Inferior parietal cortex (tissue), 1 donor: ENCODE measurements at regions not wholly inside any gene's neighbourhood (a gene's known extent, or its start where the extent isn't known, plus 50 kb on each side); places are given as distances from the start of the nearest gene placed in this dataset.

ENCODE experiments used
- DNase-seq: peaks from one replicate; pipeline ENCODE4 v3.0.0-alpha.2; 2016; ENCODE audit errors: extremely low spot score

DNA sequence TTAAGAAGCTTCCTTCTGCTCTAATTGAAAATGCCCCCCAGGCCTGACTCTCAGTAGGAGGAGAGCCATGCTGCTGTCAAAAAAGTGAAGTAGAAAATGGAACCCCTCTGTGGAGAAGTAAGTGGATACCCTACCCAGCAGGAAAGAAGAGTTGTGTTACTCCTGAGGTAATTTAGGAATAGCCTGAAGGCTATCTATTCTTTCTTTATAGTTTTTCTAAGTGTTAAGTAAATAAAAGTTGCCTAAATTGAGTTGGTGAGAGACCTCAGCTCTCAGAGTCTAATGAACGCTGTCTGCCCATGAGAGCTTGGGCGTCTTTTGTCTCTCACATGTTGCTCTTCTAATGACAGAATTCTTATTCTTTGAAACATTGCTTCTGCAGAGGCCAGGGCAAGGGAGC, 116.2 kb downstream of the NSUN3 start:
- DNase-seq = no peak

DNA sequence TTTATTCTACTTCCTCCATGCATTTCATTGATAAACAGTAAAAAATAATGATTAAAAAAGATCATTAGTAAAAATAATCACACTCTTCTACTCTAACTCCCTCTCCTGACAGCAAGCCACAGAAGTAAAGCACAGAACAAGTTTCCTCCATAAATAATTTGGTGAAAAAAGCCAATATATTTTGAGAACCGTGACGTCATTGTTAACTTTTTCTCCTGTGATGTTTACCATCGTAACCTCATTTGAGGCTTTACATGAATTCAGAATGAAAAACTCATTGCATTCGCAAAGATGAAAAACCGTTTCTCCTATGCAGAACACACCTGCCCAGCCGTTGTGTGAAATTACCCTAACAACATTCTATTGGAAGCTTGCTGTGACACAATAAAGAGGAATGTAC, 120.7 kb downstream of the NSUN3 start:
- no peak for DNase-seq

DNA sequence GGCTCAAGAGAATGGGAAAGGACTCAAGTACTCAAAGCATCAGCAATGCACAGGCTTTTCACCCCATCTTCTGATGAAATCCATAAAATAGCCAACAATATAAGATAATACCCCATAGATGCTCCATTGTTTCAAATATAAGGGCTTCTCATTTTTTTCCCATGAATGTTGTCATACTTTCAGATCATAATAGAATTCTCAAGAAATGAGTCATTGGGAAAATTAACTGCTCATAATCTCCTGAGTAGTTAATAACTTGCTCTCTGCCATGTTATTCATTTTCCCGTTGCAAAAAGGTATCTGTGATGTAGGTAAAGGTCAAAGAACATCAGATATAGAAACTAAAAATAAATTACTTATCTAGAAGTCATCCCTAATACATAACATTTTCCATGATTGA, 121.9 kb downstream of the NSUN3 start:
- no peak for DNase-seq

DNA sequence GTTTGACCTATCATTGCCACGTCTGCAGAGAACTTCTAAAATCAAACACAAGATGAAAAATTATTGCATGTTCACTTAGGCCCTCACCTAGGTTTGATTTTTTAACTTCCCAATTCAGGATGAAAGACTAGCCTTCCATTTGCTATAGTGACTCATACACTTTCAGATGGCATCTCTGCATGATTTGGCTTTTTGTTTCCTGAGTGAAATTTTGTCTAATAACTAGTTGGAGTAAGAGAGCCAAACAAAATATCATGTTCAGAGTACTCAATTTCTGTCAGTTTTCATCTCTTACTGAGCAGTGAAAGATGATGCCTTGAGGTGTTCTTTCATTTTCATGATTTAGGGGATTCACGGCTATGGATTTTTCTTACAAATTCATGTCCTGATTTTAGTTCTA, 122.9 kb downstream of the NSUN3 start:
- no peak for DNase-seq

DNA sequence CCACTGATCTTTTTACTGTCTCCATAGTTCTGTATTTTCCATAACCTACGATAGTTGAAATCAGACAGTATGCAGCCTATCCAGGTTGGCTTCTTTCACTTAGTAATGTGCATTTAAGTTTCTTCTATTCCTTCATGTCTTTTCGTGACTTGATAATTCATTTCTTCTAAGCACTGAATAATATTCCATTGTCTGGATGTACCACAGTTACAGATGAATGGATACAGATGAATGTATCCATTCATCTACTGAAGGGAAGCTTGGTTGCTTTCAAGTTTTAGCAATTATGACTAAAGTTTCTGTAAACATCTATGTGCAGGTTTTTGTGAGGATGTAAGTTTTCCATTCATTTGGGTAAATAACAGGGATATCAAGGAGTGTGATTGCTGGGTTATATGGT, 124.8 kb downstream of the NSUN3 start:
- DNase-seq = no peak

DNA sequence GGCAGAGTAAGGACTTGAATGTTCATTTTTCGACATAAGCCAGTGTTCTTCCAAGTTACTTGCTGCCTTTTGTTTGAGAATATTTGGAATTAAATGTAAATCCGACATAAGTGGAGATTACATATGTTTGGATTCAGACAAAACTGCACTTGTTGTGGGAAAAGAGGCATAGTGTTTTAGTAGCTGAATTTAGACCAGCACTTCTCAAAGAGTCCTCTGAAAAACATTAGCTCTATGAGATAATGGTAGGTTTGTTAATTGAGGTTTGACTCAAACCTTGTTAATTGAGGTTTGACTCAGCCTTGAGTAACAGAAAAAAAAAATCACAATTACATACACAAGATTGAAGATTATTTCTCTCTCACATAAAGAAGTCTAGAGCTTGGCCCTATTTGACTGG, 132.5 kb downstream of the NSUN3 start:
- no peak for DNase-seq

DNA sequence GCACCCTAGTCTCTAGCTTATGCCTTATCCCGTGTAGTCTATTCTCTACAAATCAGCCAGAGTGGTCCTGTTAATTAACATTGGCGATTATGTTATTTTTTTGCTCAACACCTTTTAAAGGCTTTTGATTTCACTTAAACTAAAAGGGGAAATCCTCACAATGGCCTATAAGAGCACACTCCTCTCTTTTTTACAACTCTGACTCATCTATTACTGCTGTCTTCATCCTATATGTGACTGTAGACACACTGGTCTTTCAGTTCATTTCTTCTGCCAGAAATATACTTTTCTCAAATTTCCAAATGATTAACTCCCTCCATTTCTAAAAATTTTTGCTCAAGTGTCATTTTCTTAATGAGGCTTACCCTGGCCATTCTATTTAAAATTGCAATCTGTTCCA, 143.4 kb downstream of the NSUN3 start:
- DNase-seq = no peak

DNA sequence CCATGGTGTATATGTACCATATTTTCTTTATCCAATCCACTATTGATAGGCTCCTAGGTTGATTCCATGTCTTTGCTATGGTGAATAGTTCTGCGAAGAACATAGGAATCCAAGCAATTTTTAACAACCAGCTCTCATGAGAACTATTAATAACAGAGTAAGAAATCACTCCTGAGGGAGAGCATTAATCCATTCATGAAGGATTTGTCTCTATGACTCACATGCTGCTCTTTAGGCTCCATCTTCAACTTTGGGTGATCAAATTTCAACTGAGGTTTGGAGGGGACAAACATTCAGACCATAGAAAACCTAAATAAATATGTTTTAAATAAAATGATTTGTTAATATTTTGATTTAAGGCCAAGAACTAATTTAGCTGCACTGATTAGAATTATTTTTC, 147.4 kb downstream of the NSUN3 start:
- DNase-seq = no peak

DNA sequence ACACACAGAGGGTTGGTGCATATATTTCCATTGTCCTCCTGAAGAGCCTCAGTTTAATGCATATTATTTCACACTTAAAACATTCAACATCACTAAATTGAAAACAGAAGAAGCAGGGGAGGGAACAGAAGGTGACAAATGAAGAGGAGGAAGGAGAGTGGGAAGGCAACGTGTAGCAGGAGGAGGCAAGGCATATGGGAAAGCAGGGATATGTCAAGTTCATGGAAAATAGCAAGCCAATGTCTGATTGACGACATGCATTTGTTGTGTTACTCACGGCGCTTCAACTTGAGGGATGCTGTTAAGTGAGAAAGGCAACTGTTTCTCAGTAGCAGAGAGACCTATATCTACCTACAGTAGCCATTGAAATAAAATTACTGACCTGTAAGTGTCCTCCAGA, 154.5 kb downstream of the NSUN3 start:
- DNase-seq = no peak

DNA sequence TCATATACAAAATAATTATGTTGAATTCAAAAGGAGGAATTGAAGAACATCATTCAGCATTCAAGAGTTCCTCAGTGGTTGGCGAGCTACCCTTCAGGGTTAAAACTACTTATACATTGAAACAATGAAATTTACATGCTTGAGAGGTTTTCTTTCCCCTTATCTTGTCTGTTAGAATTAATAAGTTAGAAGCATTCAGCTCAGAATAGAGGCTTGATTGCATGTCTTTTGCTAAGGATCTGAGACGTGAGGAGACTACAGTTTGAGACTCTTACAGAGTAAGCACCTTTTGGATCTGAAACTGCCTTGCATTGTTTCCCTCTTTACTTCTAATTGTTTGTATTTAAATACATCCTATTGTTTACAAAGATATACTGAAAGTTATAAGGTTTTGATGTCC, 157.6 kb downstream of the NSUN3 start:
- no peak for DNase-seq

DNA sequence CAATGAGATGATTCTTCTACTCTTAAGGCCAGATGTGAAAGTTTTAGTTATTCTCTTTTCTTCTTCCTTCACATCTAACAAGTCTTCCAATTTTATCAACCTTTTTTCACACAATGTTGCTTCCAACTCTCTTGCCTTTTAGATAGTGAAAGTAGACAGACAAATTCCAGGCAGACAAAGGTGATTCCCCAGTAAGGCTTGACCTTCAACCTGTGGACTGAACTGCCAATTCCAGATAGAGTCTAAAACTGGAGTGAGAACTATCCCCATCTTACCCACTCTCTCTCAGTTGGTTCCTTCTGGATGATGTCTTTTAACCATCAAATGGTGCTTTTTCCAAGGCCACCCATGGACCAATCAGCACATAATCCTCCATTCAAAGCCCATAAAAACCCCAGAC, 159.0 kb downstream of the NSUN3 start:
- no peak for DNase-seq

DNA sequence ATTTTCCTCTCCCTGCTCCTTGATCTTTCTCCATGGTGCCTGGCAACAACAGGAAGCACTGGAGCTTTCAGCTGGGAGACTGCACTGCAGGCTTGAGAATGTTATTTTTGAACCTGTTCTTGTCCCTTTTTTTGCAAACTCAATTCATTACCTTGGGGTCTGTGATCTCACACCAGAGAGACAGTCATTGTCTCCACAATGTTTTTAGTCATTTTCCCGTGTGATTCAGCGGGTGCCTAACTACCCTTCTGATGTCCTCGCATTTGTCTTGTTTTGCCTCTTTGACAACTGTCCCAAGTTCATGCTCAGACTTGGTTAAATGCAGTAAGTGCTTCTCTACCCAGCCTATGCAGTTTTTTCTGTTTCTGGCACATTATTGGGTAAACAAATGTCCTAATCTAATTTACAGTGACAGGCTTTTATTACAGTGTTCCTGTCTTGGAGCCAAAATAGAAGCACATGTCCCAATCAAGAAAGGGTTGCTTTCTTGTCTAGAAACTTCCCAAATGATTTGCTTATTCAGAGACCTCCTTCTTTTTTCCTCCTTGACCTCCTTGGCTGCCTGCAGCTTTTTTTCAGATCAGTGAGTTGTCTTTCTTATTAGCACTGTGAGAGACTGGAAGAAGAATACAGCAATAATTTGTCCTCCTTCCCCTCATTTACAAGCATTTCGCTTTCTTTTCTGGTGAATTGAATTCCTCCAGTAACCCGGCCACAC, 162.4 kb downstream of the NSUN3 start:
- DNase-seq = peak; percentile 25

DNA sequence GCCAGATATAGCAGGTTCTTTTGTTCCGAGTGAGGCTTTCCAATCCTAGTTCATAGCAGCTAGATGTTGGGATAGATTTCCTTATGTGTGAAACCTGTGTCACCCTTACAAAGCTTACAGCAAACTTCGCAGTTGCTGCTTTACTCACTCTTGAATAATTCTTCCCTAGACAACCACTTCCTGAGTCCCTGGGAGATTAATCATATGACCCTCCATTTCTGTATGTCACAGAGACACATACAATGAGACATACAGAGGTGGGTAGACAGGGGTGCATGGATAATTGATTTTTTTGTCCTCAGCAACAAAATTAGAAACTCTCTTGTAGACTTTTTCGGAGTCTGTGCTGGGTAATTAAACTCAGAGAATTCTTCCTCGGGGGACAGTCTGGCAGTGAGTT, 163.2 kb downstream of the NSUN3 start:
- no peak for DNase-seq

DNA sequence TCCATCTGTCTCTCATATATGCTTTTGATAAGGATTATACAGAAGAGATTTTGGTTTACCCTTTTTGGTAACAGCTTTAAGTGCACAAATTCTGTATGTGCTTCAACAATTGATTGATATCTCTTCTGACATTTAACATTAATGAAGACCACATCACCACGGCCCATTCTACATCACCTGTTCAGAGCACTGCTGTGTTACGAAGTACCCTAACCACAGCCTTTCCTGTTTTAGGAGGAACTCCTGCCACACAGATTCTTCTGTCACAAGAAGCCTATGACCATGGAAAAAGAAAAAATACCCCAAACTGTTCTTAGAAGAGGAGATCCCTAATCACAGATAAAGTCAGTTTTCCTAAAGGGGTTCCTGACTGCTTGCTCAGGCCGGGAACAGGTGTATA, 170.1 kb downstream of the NSUN3 start:
- no peak for DNase-seq

DNA sequence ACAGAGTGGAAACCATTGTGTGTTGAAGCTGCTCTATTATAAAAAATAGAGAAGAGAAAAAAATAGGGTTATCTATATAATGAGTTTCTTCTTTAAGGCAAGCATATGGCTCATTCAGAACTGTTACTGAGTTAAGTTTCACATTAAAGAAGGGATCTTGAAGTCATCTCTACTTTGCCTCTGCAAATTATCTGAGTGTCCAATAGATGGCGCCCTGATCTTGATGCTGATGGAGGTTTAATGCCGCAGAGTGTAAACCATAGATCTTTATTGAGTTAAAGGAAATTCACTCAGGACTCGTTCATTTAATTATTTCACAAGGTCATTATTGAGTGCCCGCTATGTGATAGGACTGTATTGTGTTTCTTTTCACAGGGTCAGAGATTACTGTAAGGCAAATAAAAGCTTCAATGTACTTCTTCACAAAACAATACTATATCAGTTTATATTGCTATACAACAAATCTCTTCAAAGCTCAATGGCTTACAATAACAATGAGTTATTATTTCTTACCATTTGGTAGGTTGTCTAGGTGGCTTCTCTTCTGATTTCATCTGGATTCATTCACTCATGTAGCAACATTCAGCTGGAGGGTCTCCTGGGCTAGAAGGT, 171.4 kb downstream of the NSUN3 start:
- peak; percentile 47 for DNase-seq

DNA sequence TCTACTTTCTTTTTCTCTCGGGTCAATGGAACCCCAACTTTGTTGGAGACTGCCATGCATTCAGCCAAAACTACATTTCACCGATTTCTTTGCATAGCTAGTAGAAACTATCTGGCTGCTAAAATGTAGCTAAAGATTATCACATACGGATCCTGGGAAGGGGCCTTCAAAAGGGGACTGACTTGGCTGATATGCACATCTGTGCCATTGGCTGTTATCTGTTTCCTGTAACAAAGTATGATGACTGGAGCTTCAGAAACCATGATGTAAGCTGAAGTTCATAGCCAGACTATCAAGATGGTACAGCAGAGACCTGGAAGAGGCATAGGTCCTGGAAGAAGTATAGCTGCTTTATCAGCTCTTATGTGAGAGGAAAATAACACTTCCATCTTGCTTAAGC, 179.1 kb downstream of the NSUN3 start:
- no peak for DNase-seq

DNA sequence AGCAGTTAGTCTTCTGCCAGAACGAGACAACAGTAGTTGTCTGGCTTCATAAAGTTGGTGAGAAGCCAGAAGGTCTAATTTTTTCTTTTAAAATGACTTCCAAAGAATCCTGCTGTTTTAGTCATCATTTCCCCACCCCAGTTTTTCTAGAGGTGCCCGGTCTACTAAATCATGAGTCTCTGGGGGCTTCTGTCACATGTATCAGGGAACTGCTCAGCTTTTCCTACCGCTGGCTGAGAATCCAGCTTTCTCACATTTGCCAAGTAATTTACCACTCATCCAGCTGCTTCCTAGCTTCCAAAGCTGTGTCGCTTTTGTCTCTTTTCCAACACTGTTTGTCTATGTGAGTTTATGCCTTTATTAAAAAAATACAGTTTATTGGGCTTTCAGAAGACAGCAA, 183.3 kb downstream of the NSUN3 start:
- no peak for DNase-seq

DNA sequence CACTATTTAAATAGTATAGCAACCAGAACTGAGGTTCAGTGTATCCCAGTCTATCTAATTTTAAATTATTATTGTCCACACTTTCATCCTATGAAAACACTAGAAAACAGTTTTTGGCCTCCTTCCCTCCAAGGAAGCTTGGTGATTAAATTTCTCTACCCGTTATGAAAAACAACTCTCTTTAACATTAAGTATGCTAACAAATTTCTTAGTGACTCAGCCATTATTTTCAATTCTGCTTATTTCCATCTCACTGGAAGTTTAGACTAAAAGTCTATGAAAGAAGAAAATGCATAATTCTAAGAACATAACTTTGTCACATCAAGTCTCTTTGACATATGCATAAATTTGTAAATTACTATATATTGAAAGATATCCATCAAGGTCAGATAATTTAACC, 185.2 kb downstream of the NSUN3 start:
- no peak for DNase-seq

DNA sequence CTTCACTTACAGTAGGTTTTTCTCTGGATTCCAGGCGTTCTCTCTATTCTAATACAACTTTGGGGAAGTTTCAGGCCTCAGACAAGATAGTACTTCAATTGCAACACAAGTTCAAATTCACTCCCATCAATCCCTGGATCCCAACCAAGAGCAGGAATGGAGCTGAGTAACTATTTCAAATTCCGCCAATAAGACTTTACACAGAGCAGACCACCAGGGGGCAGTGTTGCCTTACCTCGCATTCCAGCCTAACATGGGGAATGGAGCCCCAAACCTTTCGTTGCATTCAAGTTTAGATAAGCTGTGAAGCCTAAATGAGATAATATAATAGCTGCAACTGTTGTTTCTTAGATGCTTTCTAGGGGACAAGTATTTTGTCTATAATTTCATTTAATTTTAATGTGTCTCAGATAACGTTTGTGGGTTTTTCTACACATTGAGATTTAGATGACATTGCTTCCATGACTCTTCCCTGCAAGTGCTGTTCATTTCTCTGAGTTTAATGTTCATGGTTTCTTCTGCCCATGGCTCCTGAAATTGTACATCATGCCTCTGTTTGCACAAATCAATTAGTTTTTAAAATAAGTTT, 186.7 kb downstream of the NSUN3 start:
- peak; percentile 72 for DNase-seq

DNA sequence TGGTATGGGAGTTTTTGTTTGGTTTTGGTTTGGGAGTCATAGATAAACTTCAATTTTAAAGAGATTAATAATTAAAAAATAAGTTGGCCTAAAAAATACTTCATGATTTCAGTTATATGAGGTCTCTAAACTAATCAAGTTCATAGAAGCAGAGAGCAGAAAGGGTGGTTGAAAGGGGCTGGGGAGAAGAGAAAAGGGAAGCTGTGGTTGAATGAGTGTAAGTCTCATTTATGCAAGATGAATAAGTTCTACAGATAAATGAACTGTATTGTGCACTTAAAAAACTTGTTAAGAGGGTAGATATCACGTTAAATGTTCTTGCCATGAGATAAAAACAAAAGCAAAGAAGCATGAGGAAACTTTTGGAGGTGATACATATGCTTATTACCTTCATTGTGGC, 188.7 kb downstream of the NSUN3 start:
- DNase-seq = no peak

DNA sequence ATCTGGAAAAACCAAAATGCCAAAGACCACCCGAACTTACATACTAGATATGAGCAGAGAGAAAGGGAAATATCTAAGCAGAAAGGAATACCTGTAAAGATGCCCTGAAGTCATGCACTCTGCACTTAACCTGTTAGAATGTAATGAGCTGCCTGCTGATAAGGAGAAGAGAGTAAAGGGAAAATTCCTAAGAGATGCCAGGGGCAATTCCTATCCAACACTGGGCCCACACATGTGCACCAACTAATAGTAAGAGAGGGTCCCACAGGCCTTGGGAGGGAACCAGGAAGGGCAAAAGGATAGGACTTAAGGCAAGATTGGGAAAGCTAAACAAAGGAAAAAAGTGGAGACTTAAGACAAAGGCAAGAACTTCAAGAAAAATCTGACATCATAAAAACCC, 189.5 kb downstream of the NSUN3 start:
- no peak for DNase-seq

DNA sequence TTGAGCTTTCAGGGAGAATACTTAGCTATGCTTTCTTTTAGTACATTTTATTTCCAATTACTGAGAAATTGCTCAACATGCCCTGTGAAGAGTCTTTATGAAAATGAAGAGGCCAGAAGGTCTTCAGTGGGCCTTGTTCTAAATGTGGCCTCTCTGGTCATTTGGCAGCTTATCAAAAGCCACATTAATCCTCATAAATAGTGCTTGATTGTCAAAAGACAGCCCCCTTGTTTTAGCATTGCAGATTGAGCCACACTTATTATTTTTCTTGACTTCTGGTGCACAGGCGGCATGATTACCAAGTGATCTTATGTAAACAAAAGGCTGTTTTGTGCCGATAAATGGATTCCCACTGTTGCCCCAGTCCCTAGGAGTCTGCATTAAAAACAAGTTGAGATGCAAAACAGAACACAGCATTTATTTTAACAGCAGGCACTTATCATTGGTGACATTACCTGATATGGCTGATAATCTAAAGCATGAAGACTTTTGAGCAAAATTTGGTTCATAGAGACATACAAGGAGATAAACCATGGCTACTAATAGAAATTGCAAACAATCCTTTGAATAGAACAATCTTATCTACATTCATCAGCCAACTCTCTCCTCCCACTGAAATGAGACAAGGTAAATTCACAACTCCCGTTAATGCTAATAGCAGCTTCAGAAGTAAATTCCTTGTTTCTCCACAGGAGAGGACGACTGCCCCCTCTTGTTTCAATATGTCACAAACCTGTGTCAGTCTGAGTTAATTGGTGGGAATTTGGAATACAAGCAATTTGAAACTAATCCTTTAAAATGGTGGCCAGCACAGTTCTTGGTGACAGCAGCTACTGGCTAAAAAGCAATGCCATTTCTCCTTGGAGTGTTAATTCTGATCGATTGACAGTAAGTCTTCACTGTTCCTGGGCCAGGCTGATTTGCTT, 194.3 kb downstream of the NSUN3 start:
- no peak for DNase-seq

DNA sequence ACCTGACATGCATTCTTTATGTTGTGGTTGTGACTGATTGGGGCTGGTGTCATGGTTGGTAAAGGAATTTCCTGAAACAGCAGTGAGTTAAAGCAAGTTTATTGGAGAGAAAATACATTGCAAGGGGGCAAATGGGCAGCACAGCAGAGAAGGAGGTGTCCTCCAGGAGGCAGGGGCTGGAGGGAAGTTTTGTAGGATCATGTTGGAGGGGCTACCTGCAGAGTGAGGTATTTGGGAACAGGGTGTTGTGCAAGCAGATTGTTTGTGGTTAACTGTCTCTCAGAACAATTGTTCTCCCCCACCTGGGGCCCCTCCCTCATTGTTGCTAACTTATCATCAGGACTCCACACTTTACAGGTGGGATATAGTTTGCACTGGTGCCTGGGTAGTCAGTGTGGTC, 196.0 kb downstream of the NSUN3 start:
- DNase-seq = no peak
